Astrocyte (in vitro differentiated cells and primary cell): ENCODE measurements at regions not wholly inside any gene's neighbourhood (a gene's known extent, or its start where the extent isn't known, plus 50 kb on each side); places are given as distances from the start of the nearest gene placed in this dataset.

Experiments used
- DNase-seq: peaks from one replicate; pipeline ENCODE4 v3.0.0-alpha.2; 2010; ENCODE audit warnings: low read depth
- FAIRE-seq: peaks from 2 replicates; lab custom pipeline; 2011; peaks lifted over from hg19 to GRCh38; lab: Jason Lieb, UNC
- H2AFZ ChIP-seq: 2 replicates; pipeline ENCODE4 v1.6.0; 2012; ENCODE audit warnings: low read depth, low read length, inconsistent platforms
- H3K27ac ChIP-seq: 2 replicates; pipeline ENCODE4 v1.5.1; 2011; ENCODE audit warnings: low read depth, low read length, inconsistent platforms
- H3K27me3 ChIP-seq: 2 replicates; pipeline ENCODE4 v1.6.0; 2011; ENCODE audit warnings: low read length, inconsistent platforms; ENCODE audit not compliant: insufficient read depth
- H3K36me3 ChIP-seq: 2 replicates; pipeline ENCODE4 v1.5.1; 2011; ENCODE audit warnings: low read length, inconsistent platforms; ENCODE audit not compliant: insufficient read depth
- H3K4me1 ChIP-seq: 2 replicates; pipeline ENCODE4 v1.5.1; 2011; ENCODE audit warnings: low read length, inconsistent platforms; ENCODE audit not compliant: insufficient read depth
- H3K4me2 ChIP-seq: 2 replicates; pipeline ENCODE4 v1.6.0; 2012; ENCODE audit warnings: low read length, inconsistent platforms
- H3K4me3 ChIP-seq: 2 replicates; pipeline ENCODE4 v1.5.1; 2011; ENCODE audit warnings: low read depth, mild to moderate bottlenecking, low read length, inconsistent platforms; ENCODE audit not compliant: insufficient read depth
- H3K79me2 ChIP-seq: 2 replicates; pipeline ENCODE4 v1.6.0; 2012; ENCODE audit warnings: mild to moderate bottlenecking, low read length, inconsistent platforms; ENCODE audit not compliant: insufficient read depth
- H3K9ac ChIP-seq: 2 replicates; pipeline ENCODE4 v1.6.0; 2012; ENCODE audit warnings: mild to moderate bottlenecking, low read length, inconsistent platforms
- H3K9me3 ChIP-seq: 2 replicates; pipeline ENCODE4 v1.5.1; 2012; ENCODE audit warnings: low read depth, mild to moderate bottlenecking, low read length, inconsistent platforms; ENCODE audit not compliant: insufficient read depth
- H4K20me1 ChIP-seq: 2 replicates; pipeline ENCODE4 v1.6.0; 2012; ENCODE audit warnings: low read length, inconsistent platforms; ENCODE audit not compliant: insufficient read depth
- H3K27ac Mint-ChIP-seq: one replicate; pipeline ENCODE4 v1.8.0; 2021; ENCODE audit warnings: mild to moderate bottlenecking, mixed read lengths; ENCODE audit not compliant: unreplicated experiment
- H3K27me3 Mint-ChIP-seq: one replicate; pipeline ENCODE4 v1.8.0; 2021; ENCODE audit warnings: low read depth, mixed read lengths; ENCODE audit not compliant: unreplicated experiment
- H3K36me3 Mint-ChIP-seq: one replicate; pipeline ENCODE4 v1.8.0; 2021; ENCODE audit warnings: low read depth, mixed read lengths; ENCODE audit not compliant: unreplicated experiment
- H3K4me1 Mint-ChIP-seq: one replicate; pipeline ENCODE4 v1.8.0; 2021; ENCODE audit warnings: low read depth, mixed read lengths; ENCODE audit not compliant: unreplicated experiment
- H3K4me3 Mint-ChIP-seq: one replicate; pipeline ENCODE4 v1.8.0; 2021; ENCODE audit warnings: mild to moderate bottlenecking, moderate library complexity, mixed read lengths; ENCODE audit not compliant: unreplicated experiment
- H3K9me3 Mint-ChIP-seq: one replicate; pipeline ENCODE4 v1.8.0; 2021; ENCODE audit warnings: mild to moderate bottlenecking, mixed read lengths; ENCODE audit not compliant: unreplicated experiment
- CTCF ChIP-seq: IDR thresholded peaks from 2 replicates; pipeline ENCODE4 v1.5.1; 2011; ENCODE audit warnings: low read depth, mild to moderate bottlenecking, inconsistent platforms, low read length, moderate library complexity; ENCODE audit not compliant: insufficient read depth
- EZH2 ChIP-seq: IDR thresholded peaks from 2 replicates; pipeline ENCODE4 v1.6.1; 2012; ENCODE audit warnings: mild to moderate bottlenecking, low read length, inconsistent platforms; ENCODE audit not compliant: insufficient read depth

GRCh38 chr12:13504074-13504473 lies 307.5 kb downstream of the EMP1 start:
- Mint-ChIP-seq H3K36me3 (no peaks in the 10 kb centered on the region), H3K27me3 (no peaks in the 10 kb centered on the region), H3K4me3 (no peak overlapping the region), H3K4me1 (peaks cover 7% of the 10 kb centered on the region), H3K9me3 (no peaks in the 10 kb centered on the region), H3K27ac (no peak overlapping the region)
- Histone ChIP-seq H3K27ac (no peak overlapping the region), H3K9ac (no peak overlapping the region), H4K20me1 (no peaks in the 10 kb centered on the region), H2AFZ (no peak overlapping the region), H3K4me2 (no peak overlapping the region), H3K79me2 (no peaks in the 10 kb centered on the region), H3K4me3 (no peak overlapping the region), H3K4me1 (peaks cover 9% of the 10 kb centered on the region), H3K27me3 (no peaks in the 10 kb centered on the region), H3K36me3 (no peaks in the 10 kb centered on the region), H3K9me3 (no peaks in the 10 kb centered on the region)
- peak; percentile 15 for DNase-seq
- TF ChIP-seq CTCF (no peak), EZH2 (no peak)
- no peak for FAIRE-seq

- Mint-ChIP-seq H3K27ac (peak overlapping the region; percentile 42), H3K9me3 (no peaks in the 10 kb centered on the region), H3K36me3 (no peaks in the 10 kb centered on the region), H3K4me3 (no peak overlapping the region), H3K27me3 (peaks cover 6% of the 10 kb centered on the region), H3K4me1 (peaks cover 7% of the 10 kb centered on the region)
- Histone ChIP-seq H3K27me3 (no peaks in the 10 kb centered on the region), H3K4me2 (no peak overlapping the region), H3K4me1 (peaks cover 9% of the 10 kb centered on the region), H3K27ac (no peak overlapping the region), H3K9me3 (no peaks in the 10 kb centered on the region), H3K36me3 (no peaks in the 10 kb centered on the region), H4K20me1 (no peaks in the 10 kb centered on the region), H3K9ac (no peak overlapping the region), H2AFZ (no peak overlapping the region), H3K4me3 (no peak overlapping the region), H3K79me2 (no peaks in the 10 kb centered on the region)
- DNase-seq: peak; percentile 2
- no peak for FAIRE-seq
- no peak for TF ChIP-seq CTCF
- no peak for TF ChIP-seq EZH2
Measured at GRCh38 chr12:13503094-13503835, 306.7 kb downstream of the EMP1 start.

- H2AFZ ChIP-seq: no peak overlapping the region
- H3K79me2 ChIP-seq: no peaks in the 10 kb centered on the region
- FAIRE-seq (no peak), DNase-seq (no peak)
- no peak overlapping the region for H3K4me3 Mint-ChIP-seq
- no peak overlapping the region for H3K27ac Mint-ChIP-seq
- H3K9me3 Mint-ChIP-seq: no peaks in the 10 kb centered on the region
- peaks cover 7% of the 10 kb centered on the region for H3K4me1 Mint-ChIP-seq
- no peak overlapping the region for H3K4me3 ChIP-seq
- no peak overlapping the region for H3K4me2 ChIP-seq
- peaks cover 6% of the 10 kb centered on the region for H3K27me3 Mint-ChIP-seq
- no peaks in the 10 kb centered on the region for H3K36me3 ChIP-seq
- H3K36me3 Mint-ChIP-seq: no peaks in the 10 kb centered on the region
- H3K27me3 ChIP-seq: no peaks in the 10 kb centered on the region
- H3K9me3 ChIP-seq: no peaks in the 10 kb centered on the region
- no peaks in the 10 kb centered on the region for H4K20me1 ChIP-seq
- no peak overlapping the region for H3K27ac ChIP-seq
- H3K9ac ChIP-seq: no peak overlapping the region
- no peak for TF ChIP-seq EZH2
- no peak for TF ChIP-seq CTCF
- H3K4me1 ChIP-seq: peaks cover 2% of the 10 kb centered on the region
Measured at GRCh38 chr12:13499008-13499407, 302.5 kb downstream of the EMP1 start.
